B cell (primary cell): ENCODE measurements at regions not wholly inside any gene's neighbourhood (a gene's known extent, or its start where the extent isn't known, plus 50 kb on each side); places are given as distances from the start of the nearest gene placed in this dataset.

Experiments
- CTCF ChIP-seq: fragments of 200-600 bp; IDR thresholded peaks from one replicate; pipeline ENCODE4 v1.8.0; 2022; ENCODE audit warnings: antibody characterized with exemption, mild to moderate bottlenecking
- EZH2 ChIP-seq: IDR thresholded peaks from 2 replicates; pipeline ENCODE4 v1.6.1; 2012; ENCODE audit warnings: borderline replicate concordance, low read depth, mild to moderate bottlenecking, moderate library complexity, low read length; ENCODE audit not compliant: insufficient read depth, poor library complexity, severe bottlenecking

GRCh38 chr18:42374961-42375360 is 419.9 kb downstream of the PIK3C3 start:
- TF ChIP-seq CTCF (no peak), EZH2 (no peak)
